HCT116 (cell line): ENCODE measurements at regions not wholly inside any gene's neighbourhood (a gene's known extent, or its start where the extent isn't known, plus 50 kb on each side); places are given as distances from the start of the nearest gene placed in this dataset.

ENCODE experiments used
- ATAC-seq: fragments of 200-7000 bp; cut with Tn5 transposase; 2 replicates; pipeline ENCODE4 v1.9.1; 2020; ENCODE audit warnings: mild to moderate bottlenecking, moderate library complexity
- BruUV-seq: library from RNA; stranded (reverse); fragments of 400-500 nt; replicated peaks from 2 replicates; lab custom pipeline; 2021; lab: Mats Ljungman, UMichigan
- CTCF ChIA-PET: fragments of 300-600 bp; sonication (Branson Sonifier 250); formaldehyde crosslinking; loops from one replicate; lab custom pipeline; 2021; ENCODE audit warnings: antibody characterized with exemption; lab: Charles Lee
- POLR2A ChIA-PET: fragments of 300-600, 350-600 bp; sonication (Branson Sonifier 250); formaldehyde crosslinking; loops from one replicate; lab custom pipeline; 2021; ENCODE audit warnings: antibody characterized with exemption; lab: Charles Lee
- RAD21 ChIA-PET, 2 experiments: fragments of 300-600 bp; sonication (Branson Sonifier 250); formaldehyde crosslinking; loops; one replicate each; lab custom pipeline; 2023; ENCODE audit warnings: low total read pairs in 2 of 2; ENCODE audit not compliant: uncharacterized antibody in 2 of 2, unreplicated experiment in 2 of 2, low non-redundant PET in 1 of 2; lab: Charles Lee
- DNase-seq: peaks from one replicate; pipeline ENCODE4 v3.0.0-alpha.2; 2010; ENCODE audit warnings: low read depth, low spot score
- H2AFZ ChIP-seq: fragments of 200-600 bp; shearing (Covaris generic), sonication (generic); 2 replicates; pipeline ENCODE4 v1.6.1; 2017; ENCODE audit warnings: low read depth, mixed run types, mixed read lengths, antibody characterized with exemption, low read length; ENCODE audit not compliant: poor library complexity, severe bottlenecking
- H3K27ac ChIP-seq: 2 replicates; pipeline ENCODE4 v1.5.1; 2012; ENCODE audit warnings: low read depth, low read length
- H3K27me3 ChIP-seq: fragments of 200-600 bp; sonication (generic); 2 replicates; pipeline ENCODE4 v1.6.1; 2016; ENCODE audit warnings: mixed run types, low read length, mixed read lengths; ENCODE audit not compliant: insufficient read depth
- H3K36me3 ChIP-seq, 2 experiments: fragments of 200-500 bp in 1 of 2; fragments of 200-600 bp in 1 of 2; sonication (Bioruptor generic) in 1 of 2; sonication (generic) in 1 of 2; 2 replicates each; pipeline versions ENCODE4 v1.5.1 to v1.6.1; 2014 to 2016; ENCODE audit warnings: low read length in 2 of 2, inconsistent platforms in 1 of 2, mixed read lengths in 1 of 2, mixed run types in 1 of 2; ENCODE audit not compliant: insufficient read depth in 2 of 2, control insufficient read depth in 1 of 2
- H3K4me1 ChIP-seq, 2 experiments: fragments of 200-600 bp in 1 of 2; sonication (generic) in 1 of 2; 2 replicates each; pipeline versions ENCODE4 v1.5.1 to v1.6.1; 2012 to 2017; ENCODE audit warnings: low read length in 2 of 2, inconsistent platforms in 1 of 2, mild to moderate bottlenecking in 1 of 2, mixed read lengths in 1 of 2, mixed run types in 1 of 2, moderate library complexity in 1 of 2; ENCODE audit not compliant: insufficient read depth in 2 of 2, control insufficient read depth in 1 of 2
- H3K4me2 ChIP-seq: fragments of 200-600 bp; sonication (generic); 2 replicates; pipeline ENCODE4 v1.6.1; 2017; ENCODE audit warnings: mixed run types, low read length, mixed read lengths
- H3K4me3 ChIP-seq, 2 experiments: fragments of 200-600 bp in 1 of 2; sonication (generic) in 1 of 2; replicated peaks in 1 of 2; 2 replicates each; pipeline ENCODE4 v1.5.1; 2011 to 2016; ENCODE audit warnings: low read length in 2 of 2, control low read depth in 1 of 2, low read depth in 1 of 2, mild to moderate bottlenecking in 1 of 2, mixed read lengths in 1 of 2, mixed run types in 1 of 2
- H3K79me2 ChIP-seq: fragments of 200-600 bp; sonication (generic); 2 replicates; pipeline ENCODE4 v1.6.1; 2017; ENCODE audit warnings: mild to moderate bottlenecking, mixed run types, low read length, moderate library complexity, mixed read lengths; ENCODE audit not compliant: insufficient read depth
- H3K9ac ChIP-seq: fragments of 200-600 bp; sonication (generic); 2 replicates; pipeline ENCODE4 v1.6.1; 2016; ENCODE audit warnings: low read length, mixed read lengths
- H3K9me2 ChIP-seq: fragments of 200-600 bp; sonication (generic), shearing (Covaris generic); 2 replicates; pipeline ENCODE4 v1.6.1; 2017; ENCODE audit warnings: mixed run types, mild to moderate bottlenecking, moderate library complexity; ENCODE audit not compliant: insufficient read depth
- H3K9me3 ChIP-seq, 2 experiments: fragments of 200-500 bp in 1 of 2; fragments of 200-600 bp in 1 of 2; sonication (Bioruptor generic) in 1 of 2; sonication (generic) in 1 of 2; 2 replicates each; pipeline ENCODE4 v1.6.1; 2014 to 2017; ENCODE audit warnings: low read length in 2 of 2, mixed read lengths in 2 of 2, inconsistent platforms in 1 of 2, low read depth in 1 of 2, mild to moderate bottlenecking in 1 of 2, mixed run types in 1 of 2, moderate library complexity in 1 of 2; ENCODE audit not compliant: control insufficient read depth in 1 of 2, insufficient read depth in 1 of 2
- H4K20me1 ChIP-seq: fragments of 200-600 bp; sonication (generic), shearing (Covaris generic); 2 replicates; pipeline ENCODE4 v1.6.1; 2017; ENCODE audit warnings: mixed run types, mild to moderate bottlenecking, moderate library complexity; ENCODE audit not compliant: insufficient read depth
- ELF1 ChIP-seq: IDR thresholded peaks from 2 replicates; pipeline ENCODE4 v1.6.1; 2012; ENCODE audit warnings: low read depth, borderline replicate concordance
- EZH2 ChIP-seq: fragments of 200-600 bp; sonication (generic); IDR thresholded peaks from 2 replicates; pipeline ENCODE4 v1.6.1; 2017; ENCODE audit warnings: antibody characterized with exemption, mixed run types
- EZH2phosphoT487 ChIP-seq: fragments of 200-600 bp; IDR thresholded peaks from 2 replicates; pipeline ENCODE4 v1.6.1; 2018; ENCODE audit warnings: antibody characterized with exemption, borderline replicate concordance
- FOSL1 ChIP-seq: IDR thresholded peaks from 2 replicates; pipeline ENCODE4 v1.6.1; 2012; ENCODE audit warnings: low read depth
- JUND ChIP-seq: IDR thresholded peaks from 2 replicates; pipeline ENCODE4 v1.6.1; 2012
- MAX ChIP-seq: IDR thresholded peaks from 2 replicates; pipeline ENCODE4 v1.6.1; 2012
- POLR2A ChIP-seq: IDR thresholded peaks from 2 replicates; pipeline ENCODE4 v1.7.0; 2011; ENCODE audit warnings: borderline replicate concordance; ENCODE audit not compliant: insufficient read depth, insufficient read length; ENCODE audit errors: extremely low read depth
- RAD21 ChIP-seq: IDR thresholded peaks from 2 replicates; pipeline ENCODE4 v1.6.1; 2012; ENCODE audit warnings: low read depth, mild to moderate bottlenecking
- REST ChIP-seq: IDR thresholded peaks from 2 replicates; pipeline ENCODE4 v1.6.1; 2012; ENCODE audit warnings: low read depth
- SP1 ChIP-seq: IDR thresholded peaks from 2 replicates; pipeline ENCODE4 v1.6.1; 2012; ENCODE audit warnings: low read depth
- SRF ChIP-seq: IDR thresholded peaks from 2 replicates; pipeline ENCODE4 v1.6.1; 2012; ENCODE audit warnings: low read depth
- TCF7L2 ChIP-seq: IDR thresholded peaks from 2 replicates; pipeline ENCODE4 v1.7.0; 2011; ENCODE audit warnings: borderline replicate concordance, inconsistent platforms; ENCODE audit not compliant: insufficient read depth, insufficient read length; ENCODE audit errors: extremely low read depth
- YY1 ChIP-seq: IDR thresholded peaks from 2 replicates; pipeline ENCODE4 v1.6.1; 2011; ENCODE audit warnings: low read length, low read depth, moderate library complexity, mild to moderate bottlenecking; ENCODE audit not compliant: insufficient replicate concordance; ENCODE audit errors: extremely low read depth
- ZFX ChIP-seq: fragments of 450-650 bp; IDR thresholded peaks from 2 replicates; pipeline ENCODE4 v1.6.1; 2017
- ZNF274 ChIP-seq: fragments of 200-500 bp; sonication (Bioruptor generic); IDR thresholded peaks from 2 replicates; pipeline ENCODE4 v1.6.1; 2014; ENCODE audit warnings: mild to moderate bottlenecking, low read depth, low read length, inconsistent platforms
- intact Hi-C: fragments of 100-400 bp; cut with micrococcal nuclease; formaldehyde crosslinking; loops from 2 replicates; pipeline ENCODE4 v1.10.0; 2022

GRCh38 chr13:74767050-74767449 is 632.8 kb upstream of the KLF12 start:
- Histone ChIP-seq H4K20me1 (no peaks in the 10 kb centered on the region), H3K79me2 (no peaks in the 10 kb centered on the region), H3K9me3 (no peaks in the 10 kb centered on the region; a peak in 1 of 4 replicates), H3K36me3 (no peaks in the 10 kb centered on the region), H3K9me2 (no peaks in the 10 kb centered on the region), H3K9ac (no peak overlapping the region), H2AFZ (no peak overlapping the region), H3K27ac (no peak overlapping the region), H3K4me1 (no peaks in the 10 kb centered on the region), H3K4me3 (no peak overlapping the region), H3K4me2 (no peak overlapping the region), H3K27me3 (no peaks in the 10 kb centered on the region)
- TF ChIP-seq RAD21: no peak
- no peak for TF ChIP-seq EZH2
- no peak for TF ChIP-seq JUND
- no peak for TF ChIP-seq TCF7L2
- TF ChIP-seq MAX: no peak
- no peak for TF ChIP-seq ZFX
- TF ChIP-seq YY1: no peak
- TF ChIP-seq SRF: no peak
- TF ChIP-seq EZH2phosphoT487: no peak
- TF ChIP-seq SP1: no peak
- no peak for TF ChIP-seq REST
- TF ChIP-seq POLR2A: no peak
- TF ChIP-seq FOSL1: no peak
- no peak for TF ChIP-seq ZNF274
- TF ChIP-seq ELF1: no peak
- intact Hi-C loops: no loop called here
- ATAC-seq (no peak), DNase-seq (no peak)
- BruUV-seq: no TSS peak
- POLR2A ChIA-PET: no interaction called here
- RAD21 ChIA-PET: no interaction called here
- CTCF ChIA-PET: no interaction called here
